HG02759 (cell line): ENCODE measurements at regions not wholly inside any gene's neighbourhood (a gene's known extent, or its start where the extent isn't known, plus 50 kb on each side); places are given as distances from the start of the nearest gene placed in this dataset.

Experiments
- ATAC-seq: cut with Tn5 transposase; IDR thresholded peaks from one replicate; pipeline ENCODE4 v1.9.1; 2021; ENCODE audit warnings: mild to moderate bottlenecking, moderate library complexity; ENCODE audit not compliant: unreplicated experiment

GRCh38 chr10:123480845-123481244 lies 185.3 kb upstream of the GPR26 start:
- ATAC-seq: no peak

GRCh38 chr10:123484722-123485121 lies 181.4 kb upstream of the GPR26 start:
- no peak for ATAC-seq

GRCh38 chr10:123485341-123485960 lies 180.7 kb upstream of the GPR26 start:
- no peak for ATAC-seq

GRCh38 chr10:123488436-123488835 lies 177.7 kb upstream of the GPR26 start:
- ATAC-seq: no peak

GRCh38 chr10:123491364-123491763 lies 174.8 kb upstream of the GPR26 start:
- ATAC-seq: no peak

- ATAC-seq: no peak
Measured at GRCh38 chr10:123492016-123492415, 174.1 kb upstream of the GPR26 start.

- ATAC-seq: no peak
Measured at GRCh38 chr10:123494301-123494808, 171.8 kb upstream of the GPR26 start.

- no peak for ATAC-seq
Measured at GRCh38 chr10:123496375-123496774, 169.8 kb upstream of the GPR26 start.

GRCh38 chr10:123496996-123497660 lies 169.0 kb upstream of the GPR26 start:
- ATAC-seq: no peak

- no peak for ATAC-seq
Measured at GRCh38 chr10:123500110-123500509, 166.0 kb upstream of the GPR26 start.

GRCh38 chr10:123501148-123501547 lies 165.0 kb upstream of the GPR26 start:
- no peak for ATAC-seq

- no peak for ATAC-seq
Measured at GRCh38 chr10:123502983-123503382, 163.2 kb upstream of the GPR26 start.

GRCh38 chr10:123506455-123506854 lies 159.7 kb upstream of the GPR26 start:
- ATAC-seq: no peak

- ATAC-seq: no peak
Measured at GRCh38 chr10:123507298-123507697, 158.9 kb upstream of the GPR26 start.

GRCh38 chr10:123509338-123509737 lies 156.8 kb upstream of the GPR26 start:
- ATAC-seq: no peak

- ATAC-seq: no peak
Measured at GRCh38 chr10:123512901-123513775, 153.0 kb upstream of the GPR26 start.

- ATAC-seq: no peak
Measured at GRCh38 chr10:123513870-123514269, 152.3 kb upstream of the GPR26 start.

GRCh38 chr10:123514996-123515395 lies 151.2 kb upstream of the GPR26 start:
- ATAC-seq: no peak

GRCh38 chr10:123515661-123516060 lies 150.5 kb upstream of the GPR26 start:
- no peak for ATAC-seq

GRCh38 chr10:123516291-123516690 lies 149.9 kb upstream of the GPR26 start:
- ATAC-seq: no peak

- ATAC-seq: no peak
Measured at GRCh38 chr10:123517426-123517825, 148.7 kb upstream of the GPR26 start.

- ATAC-seq: no peak
Measured at GRCh38 chr10:123517901-123518300, 148.3 kb upstream of the GPR26 start.
